GM12874 (cell line): ENCODE measurements at regions not wholly inside any gene's neighbourhood (a gene's known extent, or its start where the extent isn't known, plus 50 kb on each side); places are given as distances from the start of the nearest gene placed in this dataset.

Experiments
- TF ChIP-seq, protein P1 (sequence below): IDR thresholded peaks from 2 replicates; pipeline ENCODE4 v1.5.1; 2011; ENCODE audit warnings: low read depth, mild to moderate bottlenecking, control low read depth, low read length, moderate library complexity; ENCODE audit not compliant: insufficient read depth

DNA sequence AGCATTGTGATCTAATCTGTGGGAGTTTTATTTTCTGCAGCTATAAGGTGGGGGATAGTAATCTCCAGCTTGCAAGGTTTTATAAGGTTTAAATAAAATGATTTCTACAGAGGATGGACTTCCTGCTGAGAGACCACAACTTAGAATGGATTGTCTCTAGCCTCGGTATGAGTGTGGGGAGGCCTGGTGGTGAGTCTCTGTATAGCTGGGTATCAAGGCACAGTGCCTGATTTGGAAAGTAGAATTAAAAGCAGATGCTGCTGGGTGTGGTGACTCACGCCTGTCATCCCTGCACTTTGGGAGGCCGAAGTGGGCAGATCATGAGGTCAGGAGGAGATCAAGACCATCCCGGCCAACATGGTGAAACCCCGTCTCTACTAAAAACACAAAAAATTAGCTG lies 162.0 kb upstream of the GATB start:
- TF ChIP-seq, protein P1, sequence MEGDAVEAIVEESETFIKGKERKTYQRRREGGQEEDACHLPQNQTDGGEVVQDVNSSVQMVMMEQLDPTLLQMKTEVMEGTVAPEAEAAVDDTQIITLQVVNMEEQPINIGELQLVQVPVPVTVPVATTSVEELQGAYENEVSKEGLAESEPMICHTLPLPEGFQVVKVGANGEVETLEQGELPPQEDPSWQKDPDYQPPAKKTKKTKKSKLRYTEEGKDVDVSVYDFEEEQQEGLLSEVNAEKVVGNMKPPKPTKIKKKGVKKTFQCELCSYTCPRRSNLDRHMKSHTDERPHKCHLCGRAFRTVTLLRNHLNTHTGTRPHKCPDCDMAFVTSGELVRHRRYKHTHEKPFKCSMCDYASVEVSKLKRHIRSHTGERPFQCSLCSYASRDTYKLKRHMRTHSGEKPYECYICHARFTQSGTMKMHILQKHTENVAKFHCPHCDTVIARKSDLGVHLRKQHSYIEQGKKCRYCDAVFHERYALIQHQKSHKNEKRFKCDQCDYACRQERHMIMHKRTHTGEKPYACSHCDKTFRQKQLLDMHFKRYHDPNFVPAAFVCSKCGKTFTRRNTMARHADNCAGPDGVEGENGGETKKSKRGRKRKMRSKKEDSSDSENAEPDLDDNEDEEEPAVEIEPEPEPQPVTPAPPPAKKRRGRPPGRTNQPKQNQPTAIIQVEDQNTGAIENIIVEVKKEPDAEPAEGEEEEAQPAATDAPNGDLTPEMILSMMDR: no peak

DNA sequence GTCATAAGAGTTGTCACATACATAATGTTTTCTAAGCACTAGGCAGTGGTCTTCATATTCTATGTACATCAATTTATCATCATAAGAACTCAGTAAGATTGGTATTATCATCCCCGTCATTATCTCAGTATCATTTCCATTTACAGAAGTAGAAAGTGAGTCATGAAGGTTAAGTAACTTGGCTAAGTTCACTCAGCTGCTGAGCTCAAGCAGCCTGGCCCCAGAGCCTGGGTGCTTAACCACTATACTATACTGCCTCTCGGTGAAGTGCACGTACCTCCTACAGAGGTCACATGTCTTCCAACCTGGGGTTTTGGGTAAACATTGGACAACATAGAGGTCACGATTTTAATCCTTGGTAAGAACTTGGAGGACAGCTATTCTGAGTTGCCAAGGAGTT lies 161.5 kb upstream of the GATB start:
- TF ChIP-seq, protein P1: no peak

DNA sequence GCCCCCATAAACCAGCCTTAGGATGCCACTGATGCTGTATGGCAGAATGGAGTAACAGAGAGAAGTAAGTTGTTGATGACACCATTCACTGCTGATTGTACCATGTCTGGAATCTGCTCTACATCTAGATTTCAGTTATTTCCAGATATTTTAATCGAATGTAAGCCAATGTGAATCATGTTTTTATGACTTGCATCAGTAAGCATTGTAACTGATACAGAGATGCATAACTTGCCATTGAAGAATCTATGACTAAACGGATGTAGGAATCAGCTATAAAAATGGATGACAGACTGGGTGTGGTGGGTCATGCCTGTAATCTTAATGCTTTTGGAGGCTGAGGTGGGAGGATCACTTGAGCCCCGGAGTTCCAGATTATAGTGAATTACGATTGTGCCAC lies 161.0 kb upstream of the GATB start:
- TF ChIP-seq, protein P1: no peak

DNA sequence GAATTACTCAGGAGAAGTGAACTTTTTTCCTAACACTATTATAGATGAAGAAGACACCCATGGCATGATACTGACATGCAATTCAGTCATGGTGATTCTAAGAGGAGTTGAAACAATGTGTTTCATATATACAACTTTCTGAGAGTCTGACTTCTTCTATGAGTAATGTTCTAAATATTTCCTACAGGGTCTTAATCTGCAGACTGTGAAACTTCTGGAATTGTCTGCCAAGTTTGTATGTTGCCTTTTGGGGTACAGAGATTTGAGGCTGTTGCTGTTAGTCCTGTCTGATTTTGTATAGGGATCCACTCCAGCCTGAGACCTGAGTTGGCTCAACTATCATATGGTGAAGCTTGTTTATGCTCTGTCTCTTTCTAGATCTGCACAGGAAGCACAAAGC lies 160.6 kb upstream of the GATB start:
- TF ChIP-seq, protein P1: no peak

DNA sequence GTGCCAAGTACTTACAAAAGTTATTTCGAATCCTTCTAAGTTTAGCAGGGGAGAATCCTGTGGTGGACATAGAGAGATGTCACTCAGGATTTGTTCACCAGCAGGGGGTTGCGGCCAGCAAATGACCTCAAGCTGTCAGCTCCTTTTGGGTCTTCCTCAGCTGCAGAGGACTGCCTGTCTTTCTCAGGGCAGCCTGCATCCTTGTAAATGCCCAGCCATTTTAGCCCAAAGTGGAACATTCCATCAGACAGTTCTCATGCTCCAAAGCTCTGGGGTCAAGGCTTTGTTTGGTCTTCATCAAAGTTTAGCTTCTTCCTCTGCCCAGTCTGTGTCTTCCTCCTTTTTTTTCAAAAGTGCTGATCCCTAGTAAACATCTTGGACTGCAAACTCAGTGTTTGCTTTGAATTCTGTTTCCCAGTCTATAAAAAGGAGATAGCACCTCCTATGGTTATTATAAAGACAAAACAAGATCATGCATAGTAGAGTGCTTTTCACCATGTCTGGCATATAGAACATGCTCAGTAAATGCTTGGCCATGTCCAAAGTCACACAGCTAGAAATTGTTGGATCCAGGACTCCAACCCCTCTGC lies 156.4 kb upstream of the GATB start:
- TF ChIP-seq, protein P1: no peak

DNA sequence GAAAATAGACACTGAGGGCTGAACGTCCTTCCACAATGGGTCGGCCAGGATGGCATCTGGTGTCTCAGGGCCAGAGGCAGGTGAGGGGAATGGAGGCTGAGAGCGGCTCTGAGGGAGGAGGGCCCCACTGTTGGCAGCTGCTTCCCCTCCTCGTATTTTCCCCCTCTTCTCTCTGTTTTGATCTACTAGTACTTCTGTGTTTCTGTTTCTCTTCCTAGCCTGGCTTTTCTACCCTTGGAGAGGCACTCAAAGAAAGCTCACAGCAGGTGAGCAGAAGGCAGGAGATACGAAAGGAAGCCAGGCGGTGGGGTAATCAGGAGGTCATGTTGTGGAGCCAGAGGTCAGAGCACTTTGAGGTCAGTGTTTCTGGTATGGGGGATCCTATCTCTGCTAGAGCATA lies 151.8 kb upstream of the GATB start:
- TF ChIP-seq, protein P1: no peak

DNA sequence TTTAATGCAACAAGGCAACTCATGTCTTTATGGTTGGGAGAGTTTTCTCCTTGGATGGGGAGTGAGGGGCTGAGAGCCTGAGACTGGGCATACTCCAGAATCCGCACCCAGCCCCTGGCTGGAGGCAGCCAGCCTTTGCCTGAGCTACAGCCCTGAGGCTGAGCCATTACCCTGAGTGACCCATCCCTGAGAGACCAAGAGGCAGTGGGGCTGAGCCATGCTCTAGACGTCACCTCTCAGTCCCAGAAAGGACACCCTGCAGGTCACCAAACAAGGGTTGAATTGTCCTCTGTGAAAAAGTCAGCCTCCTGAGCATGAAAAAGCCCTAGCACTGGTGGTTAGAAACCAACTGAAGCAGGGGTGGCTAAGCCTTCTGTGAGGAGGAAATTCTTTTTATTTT lies 151.2 kb upstream of the GATB start:
- TF ChIP-seq, protein P1: no peak
